ENCODE measurements at regions not wholly inside any gene's neighbourhood (a gene's known extent, or its start where the extent isn't known, plus 50 kb on each side); places are given as distances from the start of the nearest gene placed in this dataset.
"Not testable (repeated sequence)": the region's sequence is repeated elsewhere in the genome, so short reads cannot be mapped to it uniquely, and the experiment has no call there.

DNA sequence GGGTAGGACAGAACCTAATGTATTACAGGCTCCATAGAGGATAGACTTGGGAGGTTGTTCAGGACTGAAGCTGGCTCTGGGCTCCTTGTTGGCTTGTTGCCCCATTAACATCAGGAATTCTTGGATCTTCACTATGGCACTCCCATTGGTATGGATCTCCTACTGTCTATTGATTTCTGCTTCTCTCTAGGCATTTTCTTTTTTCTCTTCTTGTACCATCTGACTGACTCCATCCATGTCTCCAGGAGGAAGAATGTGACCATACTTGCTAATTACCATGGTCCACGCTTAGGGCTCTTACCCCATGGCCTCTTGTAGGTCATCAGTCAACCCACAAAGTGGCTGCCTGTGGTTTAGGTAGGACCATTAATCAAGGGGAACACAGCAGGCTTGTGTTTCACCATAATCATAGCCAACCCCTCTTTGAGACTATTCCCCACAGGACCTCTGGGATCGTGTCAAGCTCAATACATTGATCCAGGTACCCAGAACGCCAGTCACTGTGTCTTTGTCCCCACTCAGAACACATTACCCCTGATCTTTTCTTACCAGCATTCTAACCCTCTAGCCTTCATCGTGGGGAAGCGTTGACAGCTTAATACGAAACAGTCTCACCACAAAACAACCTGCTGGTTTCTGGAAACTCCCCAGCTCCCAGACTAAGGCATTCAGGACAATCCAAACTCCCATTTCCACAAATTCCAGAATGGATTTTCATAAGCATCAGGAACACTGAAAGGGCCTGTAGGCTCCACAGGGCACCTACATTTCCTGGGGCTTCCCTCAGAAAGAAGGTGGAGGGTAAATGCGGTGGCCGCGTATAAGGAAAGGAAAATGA, 97.1 kb downstream of the ETS2 start:
- 94% methylated on average over 9 of the region's 9 CpGs for WGBS
- Histone ChIP-seq H3K4me1 (ENCODE audit: insufficient read depth, low read length) (peaks cover 3% of the 10 kb centered on the region; the same call in 1 of the 2 replicates), H3K9ac (ENCODE audit: low read depth, low read length) (no peak overlapping the region), H3K27ac (ENCODE audit: low read depth, low read length) (no peak overlapping the region), H3K9me3 (ENCODE audit: insufficient read depth, low read depth, low read length) (no peaks in the 10 kb centered on the region), H3K4me3 (ENCODE audit: low read length) (no peak overlapping the region), H3K36me3 (ENCODE audit: insufficient read depth, low read length) (no peaks in the 10 kb centered on the region), H3K27me3 (ENCODE audit: insufficient read depth, low read length) (no peaks in the 10 kb centered on the region)

- Histone ChIP-seq H3K4me3 (ENCODE audit: low read length) (no peak overlapping the region), H3K9me3 (ENCODE audit: insufficient read depth, low read depth, low read length) (no peaks in the 10 kb centered on the region), H3K27me3 (ENCODE audit: insufficient read depth, low read length) (no peaks in the 10 kb centered on the region), H3K4me1 (ENCODE audit: insufficient read depth, low read length) (no peaks in the 10 kb centered on the region), H3K9ac (ENCODE audit: low read depth, low read length) (no peak overlapping the region), H3K36me3 (ENCODE audit: insufficient read depth, low read length) (no peaks in the 10 kb centered on the region), H3K27ac (ENCODE audit: low read depth, low read length) (no peak overlapping the region)
- WGBS, result 86% methylated on average over 1 of the region's 2 CpGs
These were observed 94.8 kb downstream of the ETS2 start for GRCh38 chr21:38900499-38900898.

DNA sequence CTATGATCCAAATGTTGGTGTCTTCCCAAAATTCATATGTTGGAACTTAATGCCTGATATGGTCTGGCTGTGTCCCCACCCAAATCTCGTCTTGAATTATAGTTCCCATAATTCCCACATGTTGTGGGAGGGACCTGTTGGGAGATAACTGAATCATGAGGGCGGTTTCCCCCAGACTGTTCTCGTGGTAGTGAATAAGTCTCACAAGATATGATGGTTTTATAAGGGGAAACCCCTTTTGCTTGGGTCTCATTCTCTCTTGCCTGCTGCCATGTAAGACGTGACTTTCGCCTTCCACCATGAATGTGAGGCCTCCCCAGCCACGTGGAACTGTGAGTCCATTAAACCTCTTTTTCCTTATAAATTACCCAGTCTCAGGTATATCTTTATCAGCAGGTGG, 94.3 kb downstream of the ETS2 start:
- H3K36me3 ChIP-seq (ENCODE audit: insufficient read depth, low read length); H3K27me3 ChIP-seq (ENCODE audit: insufficient read depth, low read length); H3K4me1 ChIP-seq (ENCODE audit: insufficient read depth, low read length); H3K9ac ChIP-seq (ENCODE audit: low read depth, low read length); H3K27ac ChIP-seq (ENCODE audit: low read depth, low read length); H3K4me3 ChIP-seq (ENCODE audit: low read length); H3K9me3 ChIP-seq (ENCODE audit: insufficient read depth, low read depth, low read length): not testable (repeated sequence)
- 94% methylated on average over 6 of the region's 6 CpGs for WGBS

DNA sequence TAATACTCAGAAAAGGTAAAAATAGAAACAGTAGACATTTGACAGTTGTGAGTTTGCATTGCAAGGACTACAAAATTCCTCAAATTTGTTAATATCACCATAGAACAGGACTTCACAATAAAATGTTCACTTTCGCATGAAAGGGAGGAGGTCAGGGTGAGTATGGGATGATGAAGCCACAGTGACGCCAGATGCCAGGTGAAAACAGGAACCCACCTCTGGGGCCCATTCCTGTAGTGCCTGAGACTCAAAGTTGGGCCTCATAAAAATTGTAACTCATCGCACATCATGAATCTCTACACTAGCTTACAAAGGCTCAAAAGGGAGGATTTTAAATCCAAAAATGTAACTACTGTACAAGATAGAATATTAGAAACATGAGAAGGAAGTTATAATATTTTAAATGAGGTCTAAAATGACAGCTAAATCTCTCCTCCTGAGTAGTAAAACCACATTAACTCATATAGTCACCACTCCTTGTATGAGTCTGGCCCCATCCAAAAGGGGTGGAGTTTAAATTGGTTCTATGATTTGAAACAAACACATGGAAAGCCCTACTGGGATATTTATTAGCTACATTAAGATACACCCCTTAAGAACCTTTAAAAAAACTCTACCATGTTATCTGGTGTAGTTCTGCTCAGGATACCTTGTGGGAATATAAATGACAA, 93.7 kb downstream of the ETS2 start:
- no peak overlapping the region for H3K4me3 ChIP-seq (ENCODE audit: low read length)
- no peaks in the 10 kb centered on the region for H3K4me1 ChIP-seq (ENCODE audit: insufficient read depth, low read length)
- no peak overlapping the region for H3K9ac ChIP-seq (ENCODE audit: low read depth, low read length)
- no peaks in the 10 kb centered on the region for H3K27me3 ChIP-seq (ENCODE audit: insufficient read depth, low read length)
- 92% methylated on average over 2 of the region's 3 CpGs for WGBS
- no peaks in the 10 kb centered on the region for H3K36me3 ChIP-seq (ENCODE audit: insufficient read depth, low read length)
- H3K9me3 ChIP-seq (ENCODE audit: insufficient read depth, low read depth, low read length), result no peaks in the 10 kb centered on the region
- no peak overlapping the region for H3K27ac ChIP-seq (ENCODE audit: low read depth, low read length)

DNA sequence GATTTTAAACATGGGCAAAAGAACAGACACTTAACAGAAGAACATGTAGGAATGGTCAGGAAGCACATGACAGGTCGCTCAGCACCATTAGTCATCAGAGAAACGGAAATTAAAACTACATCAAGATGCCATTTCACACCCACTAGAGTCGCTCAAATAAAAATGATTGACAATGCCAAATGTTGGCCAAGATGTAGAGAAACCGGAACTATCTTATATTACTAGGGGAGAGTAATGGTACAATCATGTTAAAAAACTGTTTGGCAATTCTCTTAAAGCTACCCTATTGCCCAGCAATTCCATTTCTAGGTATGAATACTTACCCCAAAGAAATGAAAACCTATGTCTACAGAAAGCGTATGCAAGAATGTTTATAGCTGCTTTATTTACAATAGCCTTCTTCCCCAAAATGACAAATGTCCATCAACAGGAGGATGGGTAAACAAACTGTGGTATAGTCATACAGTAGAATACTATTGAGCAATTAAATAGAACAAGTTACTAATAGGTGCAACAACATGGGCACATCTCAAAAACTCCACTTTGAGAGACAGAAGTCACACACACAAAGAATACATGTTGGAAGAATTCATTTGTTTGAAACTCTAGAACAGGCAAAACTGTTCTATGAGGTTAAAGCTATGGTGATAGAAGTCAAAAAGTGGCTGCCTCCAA, 92.8 kb downstream of the ETS2 start:
- Histone ChIP-seq H3K9ac (ENCODE audit: low read depth, low read length) (no peak overlapping the region), H3K4me1 (ENCODE audit: insufficient read depth, low read length) (no peaks in the 10 kb centered on the region), H3K36me3 (ENCODE audit: insufficient read depth, low read length) (no peaks in the 10 kb centered on the region), H3K27ac (ENCODE audit: low read depth, low read length) (no peak overlapping the region), H3K27me3 (ENCODE audit: insufficient read depth, low read length) (no peaks in the 10 kb centered on the region), H3K4me3 (ENCODE audit: low read length) (no peak overlapping the region), H3K9me3 (ENCODE audit: insufficient read depth, low read depth, low read length) (no peaks in the 10 kb centered on the region)
- WGBS, result 98% methylated on average over 5 of the region's 5 CpGs

DNA sequence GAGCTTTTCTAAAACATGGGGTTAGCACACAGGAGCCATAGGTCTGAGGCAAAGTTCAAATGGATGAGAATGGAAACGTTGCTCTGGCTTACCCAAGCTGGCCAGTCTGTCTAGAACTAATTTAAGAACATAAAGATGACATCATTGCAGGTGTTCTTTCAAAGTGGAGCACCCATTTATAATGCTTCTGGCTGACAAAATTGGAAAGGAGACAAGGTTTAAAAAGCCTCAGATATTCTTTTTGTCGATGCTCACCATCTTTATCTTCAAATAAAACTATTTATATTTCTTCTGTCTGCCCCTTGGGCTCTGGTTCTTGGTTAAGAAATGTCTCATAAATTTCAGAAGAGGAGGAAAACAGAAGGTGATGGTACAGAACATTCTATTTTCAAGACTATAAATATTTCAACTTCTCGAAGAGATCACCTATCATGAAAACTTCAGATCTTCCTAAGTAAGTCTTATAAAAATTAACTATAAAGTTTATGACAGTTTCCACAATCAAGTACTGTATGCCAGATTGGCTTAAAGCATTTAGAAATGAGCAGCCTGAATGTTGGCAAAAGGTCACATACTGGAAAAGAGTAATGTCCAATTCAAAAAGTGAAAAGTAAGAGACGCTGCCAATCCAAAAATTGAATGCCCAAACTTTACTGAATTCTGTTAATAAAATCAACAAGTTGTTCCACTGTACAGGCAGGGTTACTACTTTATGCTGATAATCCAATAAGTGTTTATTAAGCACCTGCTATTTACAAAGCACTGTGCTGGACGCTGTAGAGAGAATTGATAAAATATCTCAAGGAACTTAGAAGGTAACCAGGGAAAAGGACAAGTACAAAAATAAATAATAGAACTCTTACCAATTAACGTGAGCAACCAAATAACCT, 92.0 kb downstream of the ETS2 start:
- Histone ChIP-seq H3K4me1 (ENCODE audit: insufficient read depth, low read length) (no peaks in the 10 kb centered on the region), H3K9me3 (ENCODE audit: insufficient read depth, low read depth, low read length) (no peaks in the 10 kb centered on the region), H3K36me3 (ENCODE audit: insufficient read depth, low read length) (no peaks in the 10 kb centered on the region), H3K27ac (ENCODE audit: low read depth, low read length) (no peak overlapping the region), H3K27me3 (ENCODE audit: insufficient read depth, low read length) (no peaks in the 10 kb centered on the region), H3K4me3 (ENCODE audit: low read length) (no peak overlapping the region), H3K9ac (ENCODE audit: low read depth, low read length) (no peak overlapping the region)
- 94% methylated on average over 5 of the region's 6 CpGs for WGBS

GRCh38 chr21:38894899-38895298, 89.2 kb downstream of the ETS2 start:
- Histone ChIP-seq H3K4me3 (ENCODE audit: low read length) (no peak overlapping the region), H3K27me3 (ENCODE audit: insufficient read depth, low read length) (no peaks in the 10 kb centered on the region), H3K9ac (ENCODE audit: low read depth, low read length) (no peak overlapping the region), H3K27ac (ENCODE audit: low read depth, low read length) (no peak overlapping the region), H3K9me3 (ENCODE audit: insufficient read depth, low read depth, low read length) (no peaks in the 10 kb centered on the region), H3K36me3 (ENCODE audit: insufficient read depth, low read length) (no peaks in the 10 kb centered on the region), H3K4me1 (ENCODE audit: insufficient read depth, low read length) (no peaks in the 10 kb centered on the region)
- WGBS, result 96% methylated on average over 3 of the region's 3 CpGs

- 97% methylated on average over 1 of the region's 2 CpGs for WGBS
- no peak overlapping the region for H3K27ac ChIP-seq (ENCODE audit: low read depth, low read length)
These were observed 83.3 kb downstream of the ETS2 start for GRCh38 chr21:38888991-38889561.

DNA sequence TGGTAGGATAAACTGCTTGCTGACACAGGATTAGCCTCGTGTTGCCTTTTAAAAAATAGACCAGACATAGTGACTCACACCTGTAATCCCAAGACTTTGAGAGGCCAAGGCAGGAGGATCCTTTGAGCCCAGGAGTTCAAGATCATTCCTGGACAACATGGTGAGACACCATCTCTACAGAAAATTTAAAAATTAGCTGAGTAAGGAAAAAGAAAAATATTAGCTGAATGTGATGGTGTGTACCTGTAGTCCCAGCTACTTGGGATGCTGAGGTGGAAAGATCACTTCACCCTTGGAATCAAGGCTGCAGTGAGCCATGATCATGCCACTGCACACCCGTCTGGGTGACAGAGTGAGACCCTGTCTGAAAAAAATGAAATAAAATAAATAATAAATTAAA, 82.0 kb downstream of the ETS2 start:
- Histone ChIP-seq H3K9ac (ENCODE audit: low read depth, low read length) (no peak overlapping the region), H3K36me3 (ENCODE audit: insufficient read depth, low read length) (no peaks in the 10 kb centered on the region), H3K27me3 (ENCODE audit: insufficient read depth, low read length) (no peaks in the 10 kb centered on the region), H3K9me3 (ENCODE audit: insufficient read depth, low read depth, low read length) (peaks cover 22% of the 10 kb centered on the region; the same call in 1 of the 2 replicates), H3K4me3 (ENCODE audit: low read length) (no peak overlapping the region), H3K27ac (ENCODE audit: low read depth, low read length) (no peak overlapping the region), H3K4me1 (ENCODE audit: insufficient read depth, low read length) (no peaks in the 10 kb centered on the region)
- WGBS, result 90% methylated on average over 2 of the region's 2 CpGs

More at GRCh38 chr21:38888991-38889561, 83.3 kb downstream of the ETS2 start:
- H3K27me3 ChIP-seq (ENCODE audit: insufficient read depth, low read length), result no peaks in the 10 kb centered on the region
- H3K9me3 ChIP-seq (ENCODE audit: insufficient read depth, low read depth, low read length), result peaks cover 22% of the 10 kb centered on the region; the same call in 1 of the 2 replicates
- no peaks in the 10 kb centered on the region for H3K4me1 ChIP-seq (ENCODE audit: insufficient read depth, low read length)
- no peak overlapping the region for H3K4me3 ChIP-seq (ENCODE audit: low read length)
- no peaks in the 10 kb centered on the region for H3K36me3 ChIP-seq (ENCODE audit: insufficient read depth, low read length)
- H3K9ac ChIP-seq (ENCODE audit: low read depth, low read length), result no peak overlapping the region

DNA sequence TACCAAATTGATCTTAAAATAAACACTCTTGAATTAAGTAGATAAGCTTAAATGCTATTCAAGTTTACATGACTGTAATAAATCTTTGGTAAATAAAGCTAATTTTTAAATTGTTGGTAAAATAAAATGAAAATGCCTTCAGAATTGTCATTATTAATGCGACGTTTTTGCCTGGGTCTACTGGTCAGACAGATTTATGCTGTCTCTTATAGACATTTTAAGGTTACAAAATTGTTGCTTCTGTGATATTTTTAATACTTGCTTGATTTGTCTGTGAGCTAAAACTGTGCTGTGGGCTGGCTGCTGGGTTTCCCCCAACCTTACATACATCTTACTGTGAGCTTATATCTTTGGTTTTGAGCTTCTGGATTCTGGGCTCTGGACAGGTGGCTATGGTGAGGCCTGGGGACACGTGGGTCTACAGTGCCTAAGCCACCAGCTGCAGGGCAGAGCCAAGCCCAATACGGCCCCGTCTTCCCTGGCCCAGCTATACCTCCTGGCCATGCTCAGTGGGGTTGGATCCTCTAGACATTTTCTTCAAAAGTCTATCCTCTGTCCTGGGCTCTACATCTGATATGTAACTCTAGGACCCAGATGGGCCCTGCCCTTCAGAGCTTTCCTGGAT, 81.4 kb downstream of the ETS2 start:
- Histone ChIP-seq H3K4me3 (ENCODE audit: low read length) (no peak overlapping the region), H3K9me3 (ENCODE audit: insufficient read depth, low read depth, low read length) (peaks cover 22% of the 10 kb centered on the region; the same call in 1 of the 2 replicates), H3K9ac (ENCODE audit: low read depth, low read length) (no peak overlapping the region), H3K4me1 (ENCODE audit: insufficient read depth, low read length) (no peaks in the 10 kb centered on the region), H3K36me3 (ENCODE audit: insufficient read depth, low read length) (no peaks in the 10 kb centered on the region), H3K27me3 (ENCODE audit: insufficient read depth, low read length) (no peaks in the 10 kb centered on the region), H3K27ac (ENCODE audit: low read depth, low read length) (no peak overlapping the region)
- WGBS, result 94% methylated on average over 5 of the region's 5 CpGs
